MM.1S (cell line): ENCODE measurements at regions not wholly inside any gene's neighbourhood (a gene's known extent, or its start where the extent isn't known, plus 50 kb on each side); places are given as distances from the start of the nearest gene placed in this dataset.

ENCODE experiments used
- DNase-seq: peaks from one replicate; pipeline ENCODE4 v3.0.0-alpha.2; 2015
- H2AFZ ChIP-seq: fragments of 300-600 bp; sonication (generic); 2 replicates; pipeline ENCODE4 v1.6.0; 2016; ENCODE audit warnings: antibody characterized with exemption, low read length
- H3F3A ChIP-seq: fragments of 300-600 bp; sonication (generic); 2 replicates; pipeline ENCODE4 v1.6.1; 2016; ENCODE audit warnings: mild to moderate bottlenecking, antibody characterized with exemption, low read length, moderate library complexity, mixed read lengths; ENCODE audit not compliant: insufficient read depth
- H3K27ac ChIP-seq: fragments of 300-600 bp; sonication (generic); 2 replicates; pipeline ENCODE4 v1.5.1; 2016; ENCODE audit warnings: mild to moderate bottlenecking, low read length
- H3K27me3 ChIP-seq: fragments of 300-600 bp; sonication (generic); replicated peaks from 2 replicates; pipeline ENCODE4 v1.6.0; 2016; ENCODE audit warnings: low read length; ENCODE audit not compliant: insufficient read depth
- H3K36me3 ChIP-seq: fragments of 300-600 bp; sonication (generic); replicated peaks from 2 replicates; pipeline ENCODE4 v1.6.1; 2016; ENCODE audit warnings: mild to moderate bottlenecking, low read length, mixed read lengths; ENCODE audit not compliant: insufficient read depth
- H3K4me1 ChIP-seq: fragments of 300-600 bp; sonication (generic); 2 replicates; pipeline ENCODE4 v1.6.1; 2016; ENCODE audit warnings: low read length, mixed read lengths
- H3K4me2 ChIP-seq: fragments of 300-600 bp; sonication (generic); 2 replicates; pipeline ENCODE4 v1.6.0; 2016; ENCODE audit warnings: low read depth, low read length
- H3K4me3 ChIP-seq: fragments of 300-600 bp; sonication (generic); 2 replicates; pipeline ENCODE4 v1.5.1; 2016; ENCODE audit warnings: low read length, mixed read lengths
- H3K79me2 ChIP-seq: fragments of 300-600 bp; sonication (generic); 2 replicates; pipeline ENCODE4 v1.6.1; 2016; ENCODE audit warnings: mixed run types, low read length, mixed read lengths
- H3K9ac ChIP-seq: fragments of 300-600 bp; sonication (generic); 2 replicates; pipeline ENCODE4 v1.6.1; 2016; ENCODE audit warnings: low read length, mixed read lengths
- H3K9me2 ChIP-seq: fragments of 300-600 bp; sonication (generic); replicated peaks from 2 replicates; pipeline ENCODE4 v1.6.1; 2016; ENCODE audit warnings: mild to moderate bottlenecking, low read length, mixed read lengths; ENCODE audit not compliant: insufficient read depth
- H3K9me3 ChIP-seq: fragments of 300-600 bp; sonication (generic); replicated peaks from 2 replicates; pipeline ENCODE4 v1.6.1; 2016; ENCODE audit warnings: mild to moderate bottlenecking, low read length, mixed read lengths; ENCODE audit not compliant: insufficient read depth
- H4K20me1 ChIP-seq: fragments of 300-600 bp; sonication (generic); 2 replicates; pipeline ENCODE4 v1.6.1; 2016; ENCODE audit warnings: mild to moderate bottlenecking, low read length, moderate library complexity, mixed read lengths; ENCODE audit not compliant: insufficient read depth
- CTCF ChIP-seq: fragments of 300-600 bp; sonication (generic); IDR thresholded peaks from 2 replicates; pipeline ENCODE4 v1.5.1; 2016; ENCODE audit warnings: antibody characterized with exemption, low read length, mixed read lengths
- EZH2 ChIP-seq: fragments of 300-600 bp; sonication (generic); optimal IDR thresholded peaks from 2 replicates; pipeline ENCODE3; 2017; ENCODE audit warnings: low read depth, mild to moderate bottlenecking, antibody characterized with exemption, low read length, mixed read lengths
- EZH2phosphoT487 ChIP-seq: fragments of 300-600 bp; sonication (generic); IDR thresholded peaks from 2 replicates; pipeline ENCODE4 v1.6.1; 2018; ENCODE audit warnings: antibody characterized with exemption, low read length

GRCh38 chr12:29930503-29930902 lies 146.8 kb upstream of the TMTC1 start:
- no peak for DNase-seq
- H3K27ac ChIP-seq, result no peak overlapping the region
- H3K9me2 ChIP-seq, result no peaks in the 10 kb centered on the region

GRCh38 chr12:29929295-29929694 lies 145.6 kb upstream of the TMTC1 start:
- no peaks in the 10 kb centered on the region for H3F3A ChIP-seq
- no peak overlapping the region for H3K27ac ChIP-seq
- no peaks in the 10 kb centered on the region for H3K9me3 ChIP-seq

More at GRCh38 chr12:29930503-29930902, 146.8 kb upstream of the TMTC1 start:
- H3K9me3 ChIP-seq, result no peaks in the 10 kb centered on the region
- H4K20me1 ChIP-seq, result no peaks in the 10 kb centered on the region
- H3K4me1 ChIP-seq, result no peaks in the 10 kb centered on the region
- H3K4me2 ChIP-seq, result no peak overlapping the region
- no peaks in the 10 kb centered on the region for H3K79me2 ChIP-seq
- no peak overlapping the region for H3K4me3 ChIP-seq
- H3K27me3 ChIP-seq, result no peaks in the 10 kb centered on the region
- no peak overlapping the region for H2AFZ ChIP-seq
- no peak for TF ChIP-seq CTCF
- TF ChIP-seq EZH2, result no peak
- H3F3A ChIP-seq, result no peaks in the 10 kb centered on the region
- no peaks in the 10 kb centered on the region for H3K36me3 ChIP-seq
- H3K9ac ChIP-seq, result no peak overlapping the region

GRCh38 chr12:29921307-29921706 lies 137.6 kb upstream of the TMTC1 start:
- no peaks in the 10 kb centered on the region for H3K4me1 ChIP-seq
- TF ChIP-seq EZH2 (no peak), CTCF (no peak), EZH2phosphoT487 (no peak)
- no peak overlapping the region for H3K9ac ChIP-seq
- no peaks in the 10 kb centered on the region for H3K9me3 ChIP-seq
- H3K9me2 ChIP-seq, result no peaks in the 10 kb centered on the region
- H3K27ac ChIP-seq, result no peak overlapping the region
- H3K27me3 ChIP-seq, result no peaks in the 10 kb centered on the region
- H2AFZ ChIP-seq, result no peak overlapping the region
- H4K20me1 ChIP-seq, result no peaks in the 10 kb centered on the region
- H3K36me3 ChIP-seq, result no peaks in the 10 kb centered on the region
- no peaks in the 10 kb centered on the region for H3F3A ChIP-seq
- H3K4me3 ChIP-seq, result no peak overlapping the region
- DNase-seq, result no peak
- H3K4me2 ChIP-seq, result no peak overlapping the region
- no peaks in the 10 kb centered on the region for H3K79me2 ChIP-seq

More at GRCh38 chr12:29929295-29929694, 145.6 kb upstream of the TMTC1 start:
- TF ChIP-seq EZH2phosphoT487 (no peak), EZH2 (no peak), CTCF (no peak)
- no peak for DNase-seq
- Histone ChIP-seq H3K4me3 (no peak overlapping the region), H2AFZ (no peak overlapping the region), H3K4me2 (no peak overlapping the region), H3K9me2 (no peaks in the 10 kb centered on the region), H3K4me1 (no peaks in the 10 kb centered on the region), H3K27me3 (no peaks in the 10 kb centered on the region), H3K9ac (no peak overlapping the region), H3K79me2 (no peaks in the 10 kb centered on the region), H3K36me3 (no peaks in the 10 kb centered on the region), H4K20me1 (no peaks in the 10 kb centered on the region)
